C4-2B (cell line): ENCODE measurements at regions not wholly inside any gene's neighbourhood (a gene's known extent, or its start where the extent isn't known, plus 50 kb on each side); places are given as distances from the start of the nearest gene placed in this dataset.

ENCODE experiments used
- ZFX ChIP-seq: fragments of 450-650 bp; IDR thresholded peaks from 2 replicates; pipeline ENCODE4 v1.6.1; 2017
- TF ChIP-seq, protein P1 (sequence below): fragments of 450-650 bp; conservative IDR thresholded peaks from 2 replicates; pipeline ENCODE4 v1.5.1; 2017; ENCODE audit warnings: mild to moderate bottlenecking

DNA sequence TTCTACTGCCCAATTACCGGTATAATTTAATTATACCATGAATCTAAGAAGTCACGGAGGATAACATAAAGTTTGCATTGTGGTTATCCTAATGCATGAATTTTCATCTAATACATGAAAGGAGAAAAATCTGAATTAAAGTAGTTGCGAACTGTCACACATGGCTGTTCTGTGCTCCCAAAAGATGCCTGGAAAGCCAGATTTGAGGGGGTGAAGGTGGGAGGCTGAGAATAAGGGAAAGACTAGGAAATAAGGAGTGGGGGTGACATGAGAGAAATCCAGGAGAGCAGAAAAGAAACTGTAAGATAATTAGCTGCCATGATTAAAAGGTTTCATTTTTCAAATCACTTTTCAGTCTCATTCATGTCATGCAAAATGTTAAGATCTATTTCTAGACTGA is 1582.7 kb downstream of the STIM2 start:
- TF ChIP-seq, protein P1, sequence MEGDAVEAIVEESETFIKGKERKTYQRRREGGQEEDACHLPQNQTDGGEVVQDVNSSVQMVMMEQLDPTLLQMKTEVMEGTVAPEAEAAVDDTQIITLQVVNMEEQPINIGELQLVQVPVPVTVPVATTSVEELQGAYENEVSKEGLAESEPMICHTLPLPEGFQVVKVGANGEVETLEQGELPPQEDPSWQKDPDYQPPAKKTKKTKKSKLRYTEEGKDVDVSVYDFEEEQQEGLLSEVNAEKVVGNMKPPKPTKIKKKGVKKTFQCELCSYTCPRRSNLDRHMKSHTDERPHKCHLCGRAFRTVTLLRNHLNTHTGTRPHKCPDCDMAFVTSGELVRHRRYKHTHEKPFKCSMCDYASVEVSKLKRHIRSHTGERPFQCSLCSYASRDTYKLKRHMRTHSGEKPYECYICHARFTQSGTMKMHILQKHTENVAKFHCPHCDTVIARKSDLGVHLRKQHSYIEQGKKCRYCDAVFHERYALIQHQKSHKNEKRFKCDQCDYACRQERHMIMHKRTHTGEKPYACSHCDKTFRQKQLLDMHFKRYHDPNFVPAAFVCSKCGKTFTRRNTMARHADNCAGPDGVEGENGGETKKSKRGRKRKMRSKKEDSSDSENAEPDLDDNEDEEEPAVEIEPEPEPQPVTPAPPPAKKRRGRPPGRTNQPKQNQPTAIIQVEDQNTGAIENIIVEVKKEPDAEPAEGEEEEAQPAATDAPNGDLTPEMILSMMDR: no peak
- no peak for TF ChIP-seq ZFX
